ENCODE measurements at regions not wholly inside any gene's neighbourhood (a gene's known extent, or its start where the extent isn't known, plus 50 kb on each side); places are given as distances from the start of the nearest gene placed in this dataset.

DNA sequence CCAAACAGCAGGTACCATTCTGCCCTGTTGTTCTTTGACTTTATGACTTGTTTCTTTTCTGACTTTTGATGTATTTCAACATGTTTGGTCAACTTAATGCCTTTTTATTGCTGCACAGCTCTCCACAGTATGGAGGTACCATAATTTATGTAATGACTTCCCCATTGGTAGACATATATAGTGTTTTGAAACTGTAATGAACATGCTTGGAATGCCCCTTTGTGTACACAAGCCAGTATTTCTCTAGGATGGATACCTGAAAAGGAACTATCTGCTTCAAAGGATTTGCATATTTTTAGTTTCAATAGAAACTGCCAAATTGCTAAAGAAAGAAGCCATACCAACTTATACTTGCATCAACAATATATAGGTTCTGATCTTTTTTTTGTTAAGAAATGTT is 66.1 kb downstream of the NOG start:
- TF ChIP-seq, protein P1, sequence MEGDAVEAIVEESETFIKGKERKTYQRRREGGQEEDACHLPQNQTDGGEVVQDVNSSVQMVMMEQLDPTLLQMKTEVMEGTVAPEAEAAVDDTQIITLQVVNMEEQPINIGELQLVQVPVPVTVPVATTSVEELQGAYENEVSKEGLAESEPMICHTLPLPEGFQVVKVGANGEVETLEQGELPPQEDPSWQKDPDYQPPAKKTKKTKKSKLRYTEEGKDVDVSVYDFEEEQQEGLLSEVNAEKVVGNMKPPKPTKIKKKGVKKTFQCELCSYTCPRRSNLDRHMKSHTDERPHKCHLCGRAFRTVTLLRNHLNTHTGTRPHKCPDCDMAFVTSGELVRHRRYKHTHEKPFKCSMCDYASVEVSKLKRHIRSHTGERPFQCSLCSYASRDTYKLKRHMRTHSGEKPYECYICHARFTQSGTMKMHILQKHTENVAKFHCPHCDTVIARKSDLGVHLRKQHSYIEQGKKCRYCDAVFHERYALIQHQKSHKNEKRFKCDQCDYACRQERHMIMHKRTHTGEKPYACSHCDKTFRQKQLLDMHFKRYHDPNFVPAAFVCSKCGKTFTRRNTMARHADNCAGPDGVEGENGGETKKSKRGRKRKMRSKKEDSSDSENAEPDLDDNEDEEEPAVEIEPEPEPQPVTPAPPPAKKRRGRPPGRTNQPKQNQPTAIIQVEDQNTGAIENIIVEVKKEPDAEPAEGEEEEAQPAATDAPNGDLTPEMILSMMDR (IDR thresholded peaks at IDR 0.05) = no peak
- DNase-seq = no peak

DNA sequence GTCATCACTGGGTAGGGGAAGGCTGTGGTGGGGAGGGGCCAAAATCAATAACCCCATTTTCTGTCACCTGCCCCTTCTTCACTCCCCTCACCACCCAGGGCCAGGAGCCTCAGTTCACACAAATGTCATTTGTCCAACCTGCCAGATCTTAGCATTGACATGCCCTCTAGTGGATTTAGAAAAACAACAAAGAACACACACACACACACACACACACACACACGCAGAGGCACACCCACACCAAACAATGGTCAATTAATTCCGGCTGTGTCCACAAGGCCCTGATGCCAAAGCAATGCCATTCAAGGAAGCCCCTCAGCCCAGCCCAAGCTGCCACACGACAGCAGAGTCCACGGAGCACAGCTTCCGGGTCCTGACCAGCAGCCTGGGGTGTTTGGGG is 68.4 kb downstream of the NOG start:
- H3K27ac ChIP-seq = no peak overlapping the region
- no peaks in the 10 kb centered on the region for H3K36me3 ChIP-seq
- peaks cover 0 to 31% of the 10 kb centered on the region in 2 donors for H3K27me3 ChIP-seq
- H3K9me3 ChIP-seq = no peaks in the 10 kb centered on the region
- H3K4me3 ChIP-seq = no peak overlapping the region
- intact Hi-C loops (cut with DNase I; ENCODE audit: low total_unique reads) = no loop called here
- TF ChIP-seq, protein P1 (IDR thresholded peaks at IDR 0.05) = no peak
- DNase-seq = no peak
- no peaks in the 10 kb centered on the region for H3K4me1 ChIP-seq

More for the DNA sequence above, 66.1 kb downstream of the NOG start:
- no peaks in the 10 kb centered on the region for H3K36me3 ChIP-seq
- no peak overlapping the region for H3K4me3 ChIP-seq
- intact Hi-C loops (cut with DNase I; ENCODE audit: low total_unique reads) = no loop called here
- no peak overlapping the region for H3K27ac ChIP-seq
- no peaks in the 10 kb centered on the region for H3K4me1 ChIP-seq
- H3K27me3 ChIP-seq = peaks cover 0 to 21% of the 10 kb centered on the region in 2 donors
- H3K9me3 ChIP-seq = no peaks in the 10 kb centered on the region

DNA sequence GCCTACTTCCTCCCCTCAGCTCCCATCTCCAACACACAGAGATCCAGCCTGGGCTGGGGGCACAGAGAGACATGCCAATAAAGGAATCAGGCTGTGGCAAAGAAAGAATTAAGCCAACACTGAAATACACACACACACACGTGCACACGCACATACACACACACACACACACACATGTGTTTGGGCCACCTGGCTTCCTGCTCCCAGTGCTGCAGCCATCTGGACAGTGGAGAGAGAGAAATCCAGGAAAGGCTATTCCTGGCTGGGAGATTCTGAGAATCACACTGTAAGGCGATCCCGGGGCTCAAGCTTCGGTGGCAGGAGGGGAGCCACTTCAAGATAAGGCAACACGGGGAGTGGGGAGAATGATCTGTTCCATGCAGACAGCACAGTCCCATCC is 72.4 kb downstream of the NOG start:
- H3K36me3 ChIP-seq = no peaks in the 10 kb centered on the region
- peaks cover 0 to 31% of the 10 kb centered on the region in 2 donors for H3K27me3 ChIP-seq
- TF ChIP-seq, protein P1 (IDR thresholded peaks at IDR 0.05) = no peak
- intact Hi-C loops (cut with DNase I; ENCODE audit: low total_unique reads) = no loop called here
- no peaks in the 10 kb centered on the region for H3K4me1 ChIP-seq
- no peak overlapping the region for H3K4me3 ChIP-seq
- no peaks in the 10 kb centered on the region for H3K9me3 ChIP-seq
- no peak overlapping the region for H3K27ac ChIP-seq
- DNase-seq = no peak

DNA sequence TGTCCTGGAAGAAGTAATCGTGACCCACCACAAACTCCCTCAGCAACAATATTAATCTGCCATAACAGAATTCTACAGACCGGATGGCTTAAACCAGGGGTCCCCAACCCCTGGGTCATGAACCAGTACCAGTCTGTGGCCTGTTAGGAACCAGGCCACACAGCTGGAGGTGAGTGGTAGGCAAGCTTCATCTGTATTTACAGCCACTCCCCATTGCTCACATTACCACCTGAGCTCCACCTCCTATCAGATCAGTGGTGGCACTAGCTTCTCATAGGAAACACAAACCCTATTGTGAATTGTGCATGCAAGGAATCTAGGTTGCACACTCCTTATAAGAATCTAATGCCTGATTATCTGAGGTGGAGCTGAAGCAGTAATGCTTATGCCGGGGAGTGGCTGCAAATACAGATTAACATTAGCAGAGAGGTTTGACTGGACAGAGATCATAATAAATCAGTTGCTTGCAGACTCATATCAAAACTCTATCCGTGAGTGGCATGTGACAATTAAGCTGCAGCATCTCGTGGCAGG is 74.5 kb downstream of the NOG start:
- DNase-seq = no peak
- intact Hi-C loops (cut with DNase I; ENCODE audit: low total_unique reads) = no loop called here
- Histone ChIP-seq H3K4me3 (no peak overlapping the region), H3K9me3 (no peaks in the 10 kb centered on the region), H3K27me3 (peaks cover 0 to 19% of the 10 kb centered on the region in 2 donors), H3K36me3 (no peaks in the 10 kb centered on the region), H3K27ac (no peak overlapping the region), H3K4me1 (no peaks in the 10 kb centered on the region)
- TF ChIP-seq, protein P1 (IDR thresholded peaks at IDR 0.05) = no peak

DNA sequence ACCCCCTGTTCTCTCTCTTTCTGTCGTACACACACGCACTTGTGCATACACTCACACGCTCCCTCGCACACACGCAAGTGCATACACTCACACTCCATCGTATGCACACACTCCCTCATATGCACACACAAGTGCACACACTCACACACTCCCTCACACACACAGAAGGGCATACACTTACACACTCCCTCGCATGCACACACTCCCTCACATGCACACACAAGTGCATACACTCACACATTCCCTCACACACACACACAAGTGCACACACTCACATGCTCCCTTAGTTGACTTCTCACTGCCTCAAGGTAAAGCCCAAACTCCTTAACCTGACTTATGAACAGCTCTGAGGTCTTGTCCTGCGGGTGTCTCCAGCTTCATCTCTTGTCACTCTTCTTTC is 78.7 kb downstream of the NOG start:
- no peaks in the 10 kb centered on the region for H3K9me3 ChIP-seq
- DNase-seq = no peak
- no peak overlapping the region for H3K4me3 ChIP-seq
- TF ChIP-seq, protein P1 (IDR thresholded peaks at IDR 0.05) = no peak
- intact Hi-C loops (cut with DNase I; ENCODE audit: low total_unique reads) = no loop called here
- no peaks in the 10 kb centered on the region for H3K36me3 ChIP-seq
- H3K27ac ChIP-seq = no peak overlapping the region
- H3K4me1 ChIP-seq = no peaks in the 10 kb centered on the region
- peaks cover 0 to 14% of the 10 kb centered on the region in 2 donors for H3K27me3 ChIP-seq
